K562 (cell line): ENCODE measurements at regions not wholly inside any gene's neighbourhood (a gene's known extent, or its start where the extent isn't known, plus 50 kb on each side); places are given as distances from the start of the nearest gene placed in this dataset.

ENCODE experiments used
- BDP1 ChIP-seq: IDR thresholded peaks from 3 replicates; pipeline ENCODE4 v1.6.1; 2011; ENCODE audit not compliant: insufficient read length, insufficient read depth
- EP300 ChIP-seq: IDR thresholded peaks from 2 replicates; pipeline ENCODE4 v1.6.1; 2012; ENCODE audit warnings: low read length, improper control_type of control experiment
- ETV6 ChIP-seq, 3 experiments: fragments of 150-350 bp in 1 of 3; sonication (generic) in 1 of 3; formaldehyde crosslinking in 1 of 3; IDR thresholded peaks; 2 replicates each; pipeline versions ENCODE4 v1.6.1 to v1.8.0; 2014 to 2022; ENCODE audit warnings: borderline replicate concordance in 2 of 3, low read depth in 2 of 3, antibody characterized with exemption in 1 of 3, low read length in 1 of 3, mild to moderate bottlenecking in 1 of 3, missing genetic modification reagents in 1 of 3
- FOXA1 ChIP-seq: fragments of 450-650 bp; IDR thresholded peaks from 2 replicates; pipeline ENCODE4 v1.6.1; 2016; ENCODE audit warnings: mild to moderate bottlenecking, borderline replicate concordance
- HDAC1 ChIP-seq, 2 experiments: fragments of 450-650 bp; IDR thresholded peaks; 2 replicates each; pipeline ENCODE4 v1.6.1; 2016 to 2017; ENCODE audit warnings: inconsistent platforms in 1 of 2, mild to moderate bottlenecking in 1 of 2, moderate library complexity in 1 of 2
- JUN ChIP-seq, 2 experiments: sonication (generic) in 1 of 2; formaldehyde crosslinking in 1 of 2; IDR thresholded peaks; 2 replicates each; pipeline versions ENCODE4 v1.6.1 to v1.8.0; 2012 to 2022; ENCODE audit warnings: borderline replicate concordance in 2 of 2, mild to moderate bottlenecking in 2 of 2, improper control_type of control experiment in 1 of 2, low read depth in 1 of 2, low read length in 1 of 2, missing genetic modification reagents in 1 of 2
- SIN3A ChIP-seq, 2 experiments: fragments of 150-350 bp in 1 of 2; IDR thresholded peaks; 2 replicates each; pipeline ENCODE4 v1.6.1; 2011 to 2016; ENCODE audit warnings: borderline replicate concordance in 2 of 2, low read depth in 2 of 2, low read length in 2 of 2, mild to moderate bottlenecking in 2 of 2, moderate library complexity in 2 of 2; ENCODE audit not compliant: control insufficient read depth in 1 of 2
- SIX5 ChIP-seq, 2 experiments: IDR thresholded peaks; 2 replicates each; pipeline ENCODE4 v1.6.1; 2011; ENCODE audit warnings: low read length in 2 of 2, borderline replicate concordance in 1 of 2, low read depth in 1 of 2, mild to moderate bottlenecking in 1 of 2, moderate library complexity in 1 of 2; ENCODE audit not compliant: insufficient read depth in 1 of 2
- TF ChIP-seq, protein P1 (sequence below), 3 experiments: IDR thresholded peaks in 2 of 3; conservative IDR thresholded peaks in 1 of 3; 2 replicates each; pipeline ENCODE4 v1.5.1; 2011 to 2012; ENCODE audit warnings: low read length in 3 of 3, mild to moderate bottlenecking in 3 of 3, control low read depth in 2 of 3, improper control_type of control experiment in 1 of 3, inconsistent platforms in 1 of 3, low read depth in 1 of 3, mixed read lengths in 1 of 3, moderate library complexity in 1 of 3; ENCODE audit not compliant: insufficient read depth in 2 of 3
- TF ChIP-seq, protein P2 (sequence below): fragments of 450-650 bp; formaldehyde crosslinking; conservative IDR thresholded peaks from 2 replicates; pipeline ENCODE4 v1.4.0; 2022; ENCODE audit warnings: mild to moderate bottlenecking, missing genetic modification characterization
- TF ChIP-seq, protein P3 (sequence below): sonication (generic); formaldehyde crosslinking; IDR thresholded peaks from 2 replicates; pipeline ENCODE4 v1.5.0; 2020; ENCODE audit warnings: missing genetic modification reagents

DNA sequence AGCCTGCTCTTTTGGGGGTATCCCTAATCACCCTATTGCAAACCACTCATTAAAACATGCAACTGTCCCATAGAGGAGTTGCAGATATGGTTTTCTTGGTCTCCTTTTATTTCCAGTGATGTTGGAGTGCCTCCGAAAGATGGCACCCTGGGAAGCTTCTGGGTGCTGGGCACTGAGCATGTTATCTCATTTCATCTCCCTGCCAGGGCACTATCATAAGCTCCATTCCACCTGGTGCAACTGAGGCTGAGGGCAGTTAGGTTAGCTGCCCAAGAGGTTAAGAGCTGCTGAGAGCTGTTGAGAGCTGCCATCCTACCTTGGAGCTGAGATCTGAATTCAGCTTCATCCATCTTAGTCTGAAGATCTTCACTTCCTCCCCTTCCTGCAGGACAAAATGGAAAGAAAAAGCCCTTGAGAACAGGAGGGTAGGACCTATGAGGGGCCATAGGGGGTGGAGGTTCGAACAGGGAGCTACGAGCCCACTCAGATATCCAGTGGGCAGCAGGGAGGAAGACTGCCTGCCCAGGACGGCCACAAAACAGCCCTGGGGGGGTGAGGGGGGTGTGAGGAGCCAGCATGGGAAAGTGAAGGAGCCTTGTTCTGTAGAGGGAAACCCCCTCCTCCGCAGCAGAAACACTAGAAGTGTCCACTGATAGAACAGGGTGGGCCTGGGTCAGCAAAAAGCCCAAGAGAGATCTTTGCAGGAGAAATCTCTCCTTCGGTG, 202.5 kb downstream of the ZFP36L2 start:
- TF ChIP-seq, protein P1, sequence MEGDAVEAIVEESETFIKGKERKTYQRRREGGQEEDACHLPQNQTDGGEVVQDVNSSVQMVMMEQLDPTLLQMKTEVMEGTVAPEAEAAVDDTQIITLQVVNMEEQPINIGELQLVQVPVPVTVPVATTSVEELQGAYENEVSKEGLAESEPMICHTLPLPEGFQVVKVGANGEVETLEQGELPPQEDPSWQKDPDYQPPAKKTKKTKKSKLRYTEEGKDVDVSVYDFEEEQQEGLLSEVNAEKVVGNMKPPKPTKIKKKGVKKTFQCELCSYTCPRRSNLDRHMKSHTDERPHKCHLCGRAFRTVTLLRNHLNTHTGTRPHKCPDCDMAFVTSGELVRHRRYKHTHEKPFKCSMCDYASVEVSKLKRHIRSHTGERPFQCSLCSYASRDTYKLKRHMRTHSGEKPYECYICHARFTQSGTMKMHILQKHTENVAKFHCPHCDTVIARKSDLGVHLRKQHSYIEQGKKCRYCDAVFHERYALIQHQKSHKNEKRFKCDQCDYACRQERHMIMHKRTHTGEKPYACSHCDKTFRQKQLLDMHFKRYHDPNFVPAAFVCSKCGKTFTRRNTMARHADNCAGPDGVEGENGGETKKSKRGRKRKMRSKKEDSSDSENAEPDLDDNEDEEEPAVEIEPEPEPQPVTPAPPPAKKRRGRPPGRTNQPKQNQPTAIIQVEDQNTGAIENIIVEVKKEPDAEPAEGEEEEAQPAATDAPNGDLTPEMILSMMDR (IDR thresholded peaks at IDR 0.05 in 2 of 3, conservative IDR thresholded peaks at IDR 0.05 in 1 of 3; ENCODE audit: insufficient read depth in 2 of 3, low read depth in 1 of 3, low read length in 3 of 3), result no peak
- TF ChIP-seq, protein P2, sequence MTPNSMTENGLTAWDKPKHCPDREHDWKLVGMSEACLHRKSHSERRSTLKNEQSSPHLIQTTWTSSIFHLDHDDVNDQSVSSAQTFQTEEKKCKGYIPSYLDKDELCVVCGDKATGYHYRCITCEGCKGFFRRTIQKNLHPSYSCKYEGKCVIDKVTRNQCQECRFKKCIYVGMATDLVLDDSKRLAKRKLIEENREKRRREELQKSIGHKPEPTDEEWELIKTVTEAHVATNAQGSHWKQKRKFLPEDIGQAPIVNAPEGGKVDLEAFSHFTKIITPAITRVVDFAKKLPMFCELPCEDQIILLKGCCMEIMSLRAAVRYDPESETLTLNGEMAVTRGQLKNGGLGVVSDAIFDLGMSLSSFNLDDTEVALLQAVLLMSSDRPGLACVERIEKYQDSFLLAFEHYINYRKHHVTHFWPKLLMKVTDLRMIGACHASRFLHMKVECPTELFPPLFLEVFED (CRISPR knock-in tag), result no peak
- TF ChIP-seq SIX5 (IDR thresholded peaks at IDR 0.05; ENCODE audit: borderline replicate concordance in 1 of 2, insufficient read depth in 1 of 2, low read depth in 1 of 2, low read length in 2 of 2) (no peak), EP300 (no peak), FOXA1 (no peak), JUN (IDR thresholded peaks at IDR 0.05; ENCODE audit: borderline replicate concordance, low read depth, low read length) (no peak), JUN (CRISPR knock-in tag; IDR thresholded peaks at IDR 0.05; ENCODE audit: borderline replicate concordance) (no peak), HDAC1 (IDR thresholded peaks at IDR 0.05) (no peak), BDP1 (no peak), SIN3A (IDR thresholded peaks at IDR 0.05; ENCODE audit: borderline replicate concordance in 2 of 2, control insufficient read depth in 1 of 2, low read depth in 2 of 2, low read length in 2 of 2) (no peak), ETV6 (IDR thresholded peaks at IDR 0.05; ENCODE audit: borderline replicate concordance in 1 of 2, low read depth in 2 of 2, low read length in 1 of 2) (no peak), ETV6 (CRISPR knock-in tag; IDR thresholded peaks at IDR 0.05; ENCODE audit: borderline replicate concordance) (no peak)
- TF ChIP-seq, protein P3, sequence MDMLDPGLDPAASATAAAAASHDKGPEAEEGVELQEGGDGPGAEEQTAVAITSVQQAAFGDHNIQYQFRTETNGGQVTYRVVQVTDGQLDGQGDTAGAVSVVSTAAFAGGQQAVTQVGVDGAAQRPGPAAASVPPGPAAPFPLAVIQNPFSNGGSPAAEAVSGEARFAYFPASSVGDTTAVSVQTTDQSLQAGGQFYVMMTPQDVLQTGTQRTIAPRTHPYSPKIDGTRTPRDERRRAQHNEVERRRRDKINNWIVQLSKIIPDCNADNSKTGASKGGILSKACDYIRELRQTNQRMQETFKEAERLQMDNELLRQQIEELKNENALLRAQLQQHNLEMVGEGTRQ, result no peak
